Heart left ventricle (tissue), 16 donors: ENCODE measurements at regions not wholly inside any gene's neighbourhood (a gene's known extent, or its start where the extent isn't known, plus 50 kb on each side); places are given as distances from the start of the nearest gene placed in this dataset.

Experiments
- ATAC-seq, 4 donors: fragments of 200-7000 bp; cut with Tn5 transposase; one replicate each; pipeline ENCODE4 v1.9.1; 2020 to 2022; ENCODE audit warnings: moderate library complexity in 4 of 4, mild to moderate bottlenecking in 3 of 4, moderate number of reproducible peaks in 1 of 4
- DNase-seq, 5 donors: peaks; one replicate each; pipeline ENCODE4 v3.0.0-alpha.2; 2020
- H3K27ac ChIP-seq, 12 donors: fragments of 200-600 bp; sonication (generic) in 4 of 12; one replicate each; pipeline versions ENCODE4 v1.5.0 to v1.8.0; 2016 to 2022; ENCODE audit warnings: mild to moderate bottlenecking in 2 of 12
- H3K27me3 ChIP-seq, 9 donors: fragments of 200-600 bp; sonication (generic) in 2 of 9; one replicate each; pipeline versions ENCODE4 v1.5.1 to v1.8.0; 2016 to 2022; ENCODE audit warnings: mild to moderate bottlenecking in 3 of 9
- H3K36me3 ChIP-seq, 9 donors: fragments of 200-600 bp; sonication (generic) in 2 of 9; one replicate each; pipeline versions ENCODE4 v1.5.0 to v1.8.0; 2018 to 2022; ENCODE audit warnings: mild to moderate bottlenecking in 2 of 9
- H3K4me1 ChIP-seq, 12 donors: fragments of 200-600 bp; sonication (generic) in 4 of 12; one replicate each; pipeline versions ENCODE4 v1.5.0 to v1.8.0; 2016 to 2022; ENCODE audit warnings: mild to moderate bottlenecking in 3 of 12
- H3K4me3 ChIP-seq, 12 donors: fragments of 200-600 bp; sonication (generic) in 4 of 12; one replicate each; pipeline versions ENCODE4 v1.5.0 to v1.8.0; 2017 to 2022; ENCODE audit warnings: mild to moderate bottlenecking in 9 of 12, moderate library complexity in 4 of 12
- H3K9me3 ChIP-seq, 12 donors: fragments of 200-600 bp; sonication (generic) in 4 of 12; one replicate each; pipeline versions ENCODE4 v1.5.0 to v1.8.0; 2016 to 2022; ENCODE audit warnings: mild to moderate bottlenecking in 1 of 12
- POLR2A ChIP-seq, 2 donors: fragments of 450-650 bp; IDR thresholded peaks; one replicate each; pipeline ENCODE4 v1.6.1; 2017; ENCODE audit warnings: antibody characterized with exemption in 2 of 2, mild to moderate bottlenecking in 2 of 2, moderate library complexity in 2 of 2
- WGBS, 4 donors: extraction: QIAGEN DNeasy Blood & Tissue Kit in 2 of 4; methylation state at CpG; one replicate each; pipeline versions ENCODE4 v1.1.5 to v1.1.7; 2013 to 2018; 5-methylcytosine and 5-hydroxymethylcytosine counted together
- intact Hi-C, 10 donors: fragments of 100-400 bp; cut with DNase I; formaldehyde crosslinking; loops; one replicate each; pipeline versions ENCODE4 v1.11.1 to v1.14.2; 2022
- TF ChIP-seq, protein P1 (sequence below), 12 donors: fragments of 200-600 bp; sonication (generic) in 4 of 12; IDR thresholded peaks; one replicate each; pipeline versions ENCODE4 v1.5.0 to v1.8.0; 2018 to 2022; ENCODE audit warnings: antibody characterized with exemption in 12 of 12, mild to moderate bottlenecking in 5 of 12
- donor health status: ischemic (EF 13 %, LVEDD 7.1; RV severe dilation, severe dysfunction).
- donor health status: healthy with polysubstance abuse.
- donor health status: DM: no; HTN: yes; CAD: no.
- donor health status: DM: no; HTN: no; CAD: no.
- donor health status: ischemic (EF 25% LVEDD 6.9; RV normal size, moderate dysfunction).
- donor health status: ischemic (EF 25% LVEDD 5.7; RV mildly dilated, moderate dysfunction).
- donor health status: healthy.
- donor health status: DM: yes; HTN: yes; CAD: no.
- donor health status: ischemic (EF 35%, LVEDD 5.7; RV mildly dilated, moderate dysfunction).
- donor health status: nonischemic (EF 11% LVEDD 7.7; RV severe dilation, severe dysfunction).
- donor health status: DM: yes; HTN: yes; CAD: no.
- donor health status: PGD.
- donor health status: ischemic (EF 29% LVEDD 5.4; RV normal size, mild dysfunction).
- donor health status: nonischemic (EF 23%, LVEDD 6.1; RV moderate dilation, normal function).

DNA sequence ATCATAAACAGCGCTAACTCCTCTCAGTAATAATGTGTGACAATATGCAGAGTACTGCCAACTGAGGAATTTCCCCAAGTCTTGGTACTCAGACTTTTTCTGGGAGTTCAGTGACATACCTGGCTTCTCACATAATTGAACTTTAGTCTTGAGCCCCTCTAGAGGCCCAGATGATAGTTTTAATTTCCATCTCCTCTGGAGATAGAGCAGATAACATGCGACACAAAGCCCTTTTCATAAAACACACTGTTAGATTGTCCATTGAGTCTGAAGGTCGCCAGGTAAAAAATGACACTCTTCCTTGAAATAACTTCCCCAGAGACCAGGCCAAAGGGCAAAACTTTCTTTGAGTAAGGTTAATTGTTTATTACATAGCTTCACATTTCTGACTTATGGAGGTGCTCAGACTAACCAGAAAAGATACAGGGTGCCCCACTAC, 476.0 kb downstream of the RASEF start:
- intact Hi-C loops = no loop called here
- Histone ChIP-seq H3K36me3 (no peaks in the 10 kb centered on the region), H3K27me3 (no peaks in the 10 kb centered on the region), H3K27ac (no peak overlapping the region), H3K9me3 (no peaks in the 10 kb centered on the region), H3K4me3 (no peak overlapping the region), H3K4me1 (no peaks in the 10 kb centered on the region)
- 91 to 94% (median 93%) methylated on average over 3 of the region's 3 CpGs for WGBS, 4 donors
- no peak for TF ChIP-seq POLR2A (IDR thresholded peaks at IDR 0.05)
- TF ChIP-seq, protein P1, sequence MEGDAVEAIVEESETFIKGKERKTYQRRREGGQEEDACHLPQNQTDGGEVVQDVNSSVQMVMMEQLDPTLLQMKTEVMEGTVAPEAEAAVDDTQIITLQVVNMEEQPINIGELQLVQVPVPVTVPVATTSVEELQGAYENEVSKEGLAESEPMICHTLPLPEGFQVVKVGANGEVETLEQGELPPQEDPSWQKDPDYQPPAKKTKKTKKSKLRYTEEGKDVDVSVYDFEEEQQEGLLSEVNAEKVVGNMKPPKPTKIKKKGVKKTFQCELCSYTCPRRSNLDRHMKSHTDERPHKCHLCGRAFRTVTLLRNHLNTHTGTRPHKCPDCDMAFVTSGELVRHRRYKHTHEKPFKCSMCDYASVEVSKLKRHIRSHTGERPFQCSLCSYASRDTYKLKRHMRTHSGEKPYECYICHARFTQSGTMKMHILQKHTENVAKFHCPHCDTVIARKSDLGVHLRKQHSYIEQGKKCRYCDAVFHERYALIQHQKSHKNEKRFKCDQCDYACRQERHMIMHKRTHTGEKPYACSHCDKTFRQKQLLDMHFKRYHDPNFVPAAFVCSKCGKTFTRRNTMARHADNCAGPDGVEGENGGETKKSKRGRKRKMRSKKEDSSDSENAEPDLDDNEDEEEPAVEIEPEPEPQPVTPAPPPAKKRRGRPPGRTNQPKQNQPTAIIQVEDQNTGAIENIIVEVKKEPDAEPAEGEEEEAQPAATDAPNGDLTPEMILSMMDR (IDR thresholded peaks at IDR 0.05) = no peak
- ATAC-seq (no peak), DNase-seq (no peak)

DNA sequence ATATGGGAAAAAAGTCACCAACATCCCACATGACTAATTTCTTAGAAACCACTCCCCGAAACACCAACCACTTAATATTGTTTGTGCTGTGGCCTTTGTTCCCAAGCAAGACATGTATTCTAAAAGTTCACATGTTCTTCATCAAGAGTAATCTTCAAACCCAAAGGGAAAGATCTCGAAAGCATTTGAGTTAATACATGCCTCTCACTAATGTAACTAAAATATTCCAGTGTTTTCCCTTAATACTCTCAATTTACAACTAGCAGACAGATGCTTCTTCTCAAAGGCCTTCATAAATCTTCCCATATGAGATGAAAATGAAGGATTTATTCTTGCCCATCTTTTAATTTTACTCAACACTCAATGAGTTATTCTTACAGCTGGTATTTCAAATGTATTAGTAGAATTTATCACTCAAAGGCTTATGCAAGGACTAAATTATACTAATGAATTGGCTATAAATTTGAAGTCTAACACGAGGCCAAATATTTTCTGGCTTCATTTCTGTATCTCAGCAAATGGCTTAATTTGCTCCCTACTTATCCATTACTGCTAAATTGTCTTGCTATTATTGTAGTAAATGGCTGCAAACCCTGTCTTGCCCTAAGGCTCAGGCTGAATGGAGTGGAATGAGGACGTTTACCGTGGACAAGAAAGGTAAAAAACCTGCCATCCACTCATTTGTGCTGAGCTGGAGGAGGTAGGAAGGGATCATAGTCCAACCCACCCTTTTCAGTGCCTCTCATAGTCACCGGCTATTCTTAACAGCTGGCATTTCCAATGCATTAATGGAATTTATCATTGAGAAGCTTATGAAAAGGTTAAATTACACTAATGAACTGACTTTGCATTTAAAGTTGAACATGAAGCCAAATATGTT, 474.4 kb downstream of the RASEF start:
- no peaks in the 10 kb centered on the region for H3K36me3 ChIP-seq
- ATAC-seq (no peak), DNase-seq (no peak)
- no peaks in the 10 kb centered on the region for H3K9me3 ChIP-seq
- WGBS, 4 donors = 78 to 81% (median 79%) methylated on average over 6 of the region's 6 CpGs
- H3K27ac ChIP-seq = no peak overlapping the region
- intact Hi-C loops = no loop called here
- no peaks in the 10 kb centered on the region for H3K27me3 ChIP-seq
- H3K4me1 ChIP-seq = peaks cover 0 to 4% (median 0%) of the 10 kb centered on the region in 12 donors
- no peak overlapping the region for H3K4me3 ChIP-seq
- TF ChIP-seq POLR2A (IDR thresholded peaks at IDR 0.05) = no peak
- TF ChIP-seq, protein P1 (IDR thresholded peaks at IDR 0.05) = no peak

DNA sequence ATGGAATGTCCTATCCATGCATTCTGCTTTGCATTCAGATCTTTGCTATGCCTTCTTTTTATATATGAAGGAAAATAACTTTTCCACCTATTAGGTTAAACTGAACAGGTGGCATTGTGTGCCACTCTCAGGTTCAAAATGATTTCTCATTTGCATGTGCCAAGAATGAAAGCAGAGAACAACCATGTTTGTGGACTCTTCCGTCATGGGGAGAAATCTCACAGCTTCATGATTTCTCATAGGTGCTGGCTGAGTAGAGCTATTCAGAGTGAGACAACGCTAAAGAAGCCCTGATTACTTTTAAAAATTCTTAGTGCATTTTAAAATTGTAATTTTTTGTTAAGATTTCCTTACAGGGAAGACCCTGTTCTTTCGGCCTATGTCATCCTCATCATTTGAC, 472.1 kb downstream of the RASEF start:
- no peak for ATAC-seq
- H3K9me3 ChIP-seq = no peaks in the 10 kb centered on the region
- intact Hi-C loops = no loop called here
- no peak for DNase-seq
- no peak overlapping the region for H3K27ac ChIP-seq
- no peak overlapping the region for H3K4me3 ChIP-seq
- TF ChIP-seq, protein P1 (IDR thresholded peaks at IDR 0.05) = no peak
- no peak for TF ChIP-seq POLR2A (IDR thresholded peaks at IDR 0.05)
- whole genome bisulfite sequencing, 4 donors = 85 to 90% (median 87%) methylated on average over 3 of the region's 3 CpGs
- H3K4me1 ChIP-seq = peaks cover 0 to 8% (median 0%) of the 10 kb centered on the region in 12 donors
- no peaks in the 10 kb centered on the region for H3K36me3 ChIP-seq
- H3K27me3 ChIP-seq = no peaks in the 10 kb centered on the region

DNA sequence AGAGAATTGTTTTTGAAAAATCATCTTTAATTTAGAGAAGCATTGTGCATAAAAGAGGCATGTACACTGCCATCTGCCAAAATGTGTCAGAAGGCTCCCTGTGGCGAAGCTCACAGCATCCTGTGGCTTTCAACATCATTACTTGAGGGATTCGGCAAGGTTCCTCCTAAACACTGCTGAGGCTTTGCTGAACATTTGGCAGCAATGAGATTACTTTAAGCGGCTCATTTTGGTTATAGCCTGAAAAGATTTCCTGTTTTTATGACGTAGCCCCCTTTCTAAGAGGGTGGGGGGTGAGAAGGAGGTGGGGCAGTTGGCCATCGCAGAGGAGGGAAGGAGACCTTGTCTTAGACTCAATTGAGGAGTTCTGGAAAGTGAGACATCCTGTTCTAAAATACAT, 469.4 kb downstream of the RASEF start:
- intact Hi-C loops = no loop called here
- no peak overlapping the region for H3K4me3 ChIP-seq
- no peaks in the 10 kb centered on the region for H3K9me3 ChIP-seq
- H3K36me3 ChIP-seq = no peaks in the 10 kb centered on the region
- peak in 1 of 4 donors; percentile 30 for ATAC-seq
- no peaks in the 10 kb centered on the region for H3K27me3 ChIP-seq
- TF ChIP-seq POLR2A (IDR thresholded peaks at IDR 0.05) = no peak
- TF ChIP-seq, protein P1 (IDR thresholded peaks at IDR 0.05) = no peak
- no peak for DNase-seq
- peaks cover 0 to 9% (median 0%) of the 10 kb centered on the region in 12 donors for H3K4me1 ChIP-seq
- H3K27ac ChIP-seq = no peak overlapping the region
- WGBS, 4 donors = 31 to 41% (median 35%) methylated on average over 5 of the region's 5 CpGs
